HG03045 (cell line): ENCODE measurements at regions not wholly inside any gene's neighbourhood (a gene's known extent, or its start where the extent isn't known, plus 50 kb on each side); places are given as distances from the start of the nearest gene placed in this dataset.

Experiments
- ATAC-seq: cut with Tn5 transposase; IDR thresholded peaks from one replicate; pipeline ENCODE4 v1.9.1; 2021; ENCODE audit warnings: mild to moderate bottlenecking, moderate library complexity; ENCODE audit not compliant: unreplicated experiment

DNA sequence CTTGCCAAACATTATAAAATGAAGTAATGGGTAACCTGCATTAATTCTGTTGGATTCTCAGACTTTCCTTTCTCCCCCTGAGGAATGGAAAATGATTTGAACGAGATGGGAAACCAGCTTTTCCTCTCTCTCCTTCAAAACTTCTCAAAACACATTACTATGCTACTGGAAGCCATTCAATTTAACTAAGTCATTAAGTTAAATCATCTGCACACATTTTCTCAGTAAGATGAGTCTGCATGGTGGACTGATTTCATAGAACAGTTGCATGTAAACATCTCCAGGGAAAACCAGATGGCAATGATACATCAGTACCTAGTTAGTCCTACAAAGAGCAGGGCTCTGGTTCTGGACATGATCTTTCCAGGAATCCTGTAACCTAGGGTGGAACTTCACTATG lies 59.9 kb downstream of the BMP4 start:
- ATAC-seq = no peak

DNA sequence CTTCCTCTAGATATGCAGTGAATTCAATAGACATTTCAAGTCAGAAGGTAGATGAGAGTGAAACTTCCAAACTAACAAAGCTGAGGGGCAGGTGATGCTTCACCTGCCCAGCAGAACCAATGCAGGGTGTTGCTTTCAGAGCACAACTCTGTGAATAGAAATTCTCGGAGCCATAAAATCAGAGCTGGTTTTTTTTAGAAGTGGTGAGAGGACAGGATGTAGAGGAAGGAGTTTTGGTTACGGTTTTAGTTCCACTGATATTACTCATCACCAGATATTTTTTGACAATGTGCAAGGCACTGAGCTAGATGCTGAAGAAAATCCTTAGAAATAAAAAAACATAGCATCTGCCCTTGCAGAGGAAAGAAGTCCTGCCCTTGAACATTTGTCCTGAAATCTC lies 62.2 kb downstream of the BMP4 start:
- no peak for ATAC-seq

DNA sequence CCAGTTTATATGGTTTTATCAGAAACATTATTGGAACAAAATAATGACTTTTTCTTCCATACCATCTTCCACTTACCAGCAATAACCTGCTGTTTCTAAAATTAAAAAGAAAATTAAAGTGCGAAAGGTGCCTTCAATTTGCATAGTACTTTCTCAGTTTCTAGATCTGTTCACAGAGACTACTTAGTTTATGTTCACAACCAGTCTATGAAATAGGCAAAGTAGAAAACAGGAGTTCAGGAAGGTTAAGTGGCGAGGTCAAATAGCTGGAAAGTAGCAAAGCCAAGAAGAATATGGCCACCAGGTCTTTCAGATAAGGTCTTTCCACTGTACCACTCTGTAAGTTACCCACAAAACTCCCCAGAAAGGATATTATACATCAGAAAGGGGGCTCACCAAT lies 63.3 kb downstream of the BMP4 start:
- no peak for ATAC-seq

DNA sequence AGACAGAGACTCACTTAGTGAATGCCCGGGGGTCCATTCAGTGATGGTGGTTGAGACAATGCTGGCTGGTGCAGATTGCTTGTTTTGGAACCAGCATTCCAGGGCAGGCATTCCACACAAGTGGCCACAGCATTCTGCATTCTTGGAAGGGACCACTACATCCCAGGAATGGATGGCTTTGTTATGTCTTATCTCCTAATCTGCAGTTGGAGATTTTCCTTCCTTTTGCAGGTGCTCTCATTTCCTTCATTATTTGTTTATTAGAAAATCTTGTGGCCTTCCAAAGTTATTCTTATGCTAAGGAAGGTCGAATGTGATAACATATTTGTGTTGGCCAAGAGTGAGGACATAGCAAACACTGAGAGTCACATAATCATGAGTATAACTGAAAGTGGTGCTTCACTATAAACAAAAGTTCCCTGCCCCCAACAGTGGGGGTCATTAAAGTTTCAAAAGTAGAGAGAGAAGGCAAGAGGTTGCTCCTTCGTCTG lies 66.0 kb downstream of the BMP4 start:
- ATAC-seq = no peak

DNA sequence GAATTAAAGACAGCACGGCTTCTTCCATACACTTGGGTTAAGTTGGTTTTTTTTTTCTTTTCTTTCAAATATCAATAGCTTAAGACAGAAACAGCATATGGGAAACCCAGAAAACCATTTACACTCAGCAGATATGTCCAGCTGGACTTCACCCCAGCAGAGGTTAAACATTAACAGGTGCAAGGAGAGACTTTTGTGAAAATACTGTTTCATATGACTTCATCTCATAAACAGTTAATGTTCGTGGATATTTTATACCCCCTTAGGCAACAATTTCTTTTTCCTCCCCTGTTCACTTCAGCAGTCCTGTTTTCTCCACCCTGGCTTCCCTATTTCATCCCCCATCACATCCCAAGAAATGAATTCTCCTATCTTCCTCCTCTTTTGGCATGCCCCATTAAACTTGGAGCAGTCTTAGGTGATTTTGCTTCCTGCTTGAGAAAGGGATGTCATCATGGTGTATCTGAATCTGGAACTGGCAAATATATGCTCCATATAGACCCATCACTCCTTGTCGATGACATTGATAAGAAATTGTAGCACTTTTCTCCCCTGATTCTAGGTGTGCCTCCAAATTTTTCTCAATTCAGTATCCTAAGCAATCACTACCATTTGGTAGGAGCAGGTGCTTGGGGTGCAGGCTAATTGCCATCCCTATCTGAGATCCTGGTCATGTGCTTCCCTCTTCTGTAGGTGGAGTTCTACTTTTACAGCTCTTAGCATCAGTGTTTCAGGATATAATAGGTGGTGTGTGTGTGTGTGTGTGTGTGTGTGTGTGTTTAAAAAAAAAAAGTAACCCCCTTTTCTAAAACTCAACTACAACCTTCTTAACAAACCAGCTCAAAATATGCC lies 67.9 kb downstream of the BMP4 start:
- ATAC-seq = no peak

DNA sequence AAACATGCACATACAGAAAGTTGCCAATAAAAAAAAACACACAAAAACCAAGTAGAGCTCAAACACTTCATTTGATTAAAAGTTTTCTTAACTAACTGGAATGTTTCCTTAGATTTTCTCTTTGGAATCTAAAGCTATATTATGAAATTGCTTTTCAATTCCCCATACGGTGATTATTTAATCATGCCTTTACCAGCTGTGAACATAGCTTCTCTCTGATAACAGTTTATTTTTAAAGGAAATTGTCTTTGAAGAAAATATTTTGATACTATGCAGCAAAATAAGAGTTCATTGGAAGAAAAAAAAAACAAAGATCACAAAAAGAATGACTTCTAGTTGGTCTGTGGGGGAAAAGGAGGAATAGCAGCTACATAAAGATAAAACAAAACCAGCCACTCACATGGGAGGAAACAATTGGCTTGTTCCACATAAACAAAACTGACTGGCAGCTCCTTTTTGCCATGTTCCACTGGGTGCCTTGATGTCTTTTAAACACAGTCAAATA lies 71.4 kb downstream of the BMP4 start:
- ATAC-seq = no peak

DNA sequence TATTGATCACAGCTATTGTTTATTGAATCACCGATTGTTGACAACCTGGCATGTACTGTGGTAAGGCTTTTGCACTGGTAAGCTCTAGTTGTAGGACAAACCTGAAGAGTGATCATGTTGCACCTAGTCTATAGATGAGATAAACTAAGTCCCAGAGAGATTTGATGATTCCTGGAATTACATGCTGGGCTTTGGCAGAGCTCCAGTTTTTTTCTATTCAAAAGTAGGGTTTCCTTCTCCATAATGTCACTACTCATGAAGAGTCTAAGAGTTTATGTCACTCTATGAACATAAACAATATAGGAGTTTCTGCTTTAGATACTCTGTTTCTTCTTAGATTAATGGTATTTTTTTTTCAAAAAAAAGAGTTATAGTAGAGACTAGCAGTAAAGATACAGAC lies 72.0 kb downstream of the BMP4 start:
- ATAC-seq = no peak

DNA sequence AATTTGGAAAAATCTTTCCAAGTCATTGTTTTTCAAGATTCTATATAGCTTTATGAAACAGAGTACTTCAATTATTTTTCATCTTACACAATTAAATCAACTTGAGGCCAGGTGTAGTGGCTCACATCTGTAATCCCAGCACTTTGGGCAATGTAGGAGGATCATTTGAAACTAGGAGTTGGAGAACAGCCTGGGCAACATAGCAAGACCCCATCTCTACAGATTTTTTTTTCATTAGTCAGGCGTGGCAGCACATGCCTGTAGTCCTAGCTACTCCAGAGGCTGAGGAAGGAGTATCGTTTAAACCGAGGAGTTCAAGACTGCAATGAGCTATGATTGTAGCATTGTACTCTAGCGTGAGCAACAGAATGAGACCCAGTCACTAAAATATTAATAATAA lies 72.9 kb downstream of the BMP4 start:
- ATAC-seq = no peak

DNA sequence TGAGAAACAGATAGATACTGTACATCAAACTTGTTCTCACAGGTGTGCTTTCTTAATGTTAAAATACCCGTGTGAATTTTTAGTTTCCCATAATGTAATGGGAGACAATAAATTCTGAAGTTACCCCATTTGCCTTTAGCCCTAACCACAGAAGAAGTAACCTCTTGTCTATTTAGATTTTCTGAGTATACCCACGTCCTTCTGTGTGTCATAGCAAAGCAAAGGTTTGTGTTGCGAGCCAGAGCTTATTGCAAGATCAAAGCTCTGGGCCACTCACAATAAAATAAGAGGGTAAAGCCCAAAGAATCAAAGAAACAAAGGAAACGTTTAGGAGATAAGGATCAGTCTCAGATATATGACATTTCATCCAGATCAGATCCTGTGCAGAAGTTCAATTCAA lies 73.9 kb downstream of the BMP4 start:
- ATAC-seq = no peak

DNA sequence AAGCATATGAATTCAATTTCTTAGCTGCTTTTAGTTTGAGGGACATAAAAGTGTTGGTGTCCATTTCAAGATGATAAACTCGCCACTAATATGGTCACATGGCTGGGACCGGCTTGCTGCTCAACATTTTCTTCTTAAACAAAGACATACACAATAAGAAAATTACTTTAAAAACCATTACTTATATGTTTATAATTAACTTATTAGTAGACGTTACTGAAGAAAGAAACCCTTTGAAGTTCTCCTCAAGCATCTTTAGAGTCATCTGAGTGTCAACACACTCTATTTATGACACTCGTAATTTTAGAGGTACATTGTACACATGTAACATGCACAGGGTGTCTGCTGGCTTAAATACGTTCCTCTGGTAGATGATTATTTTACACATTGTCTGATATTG lies 74.7 kb downstream of the BMP4 start:
- no peak for ATAC-seq

DNA sequence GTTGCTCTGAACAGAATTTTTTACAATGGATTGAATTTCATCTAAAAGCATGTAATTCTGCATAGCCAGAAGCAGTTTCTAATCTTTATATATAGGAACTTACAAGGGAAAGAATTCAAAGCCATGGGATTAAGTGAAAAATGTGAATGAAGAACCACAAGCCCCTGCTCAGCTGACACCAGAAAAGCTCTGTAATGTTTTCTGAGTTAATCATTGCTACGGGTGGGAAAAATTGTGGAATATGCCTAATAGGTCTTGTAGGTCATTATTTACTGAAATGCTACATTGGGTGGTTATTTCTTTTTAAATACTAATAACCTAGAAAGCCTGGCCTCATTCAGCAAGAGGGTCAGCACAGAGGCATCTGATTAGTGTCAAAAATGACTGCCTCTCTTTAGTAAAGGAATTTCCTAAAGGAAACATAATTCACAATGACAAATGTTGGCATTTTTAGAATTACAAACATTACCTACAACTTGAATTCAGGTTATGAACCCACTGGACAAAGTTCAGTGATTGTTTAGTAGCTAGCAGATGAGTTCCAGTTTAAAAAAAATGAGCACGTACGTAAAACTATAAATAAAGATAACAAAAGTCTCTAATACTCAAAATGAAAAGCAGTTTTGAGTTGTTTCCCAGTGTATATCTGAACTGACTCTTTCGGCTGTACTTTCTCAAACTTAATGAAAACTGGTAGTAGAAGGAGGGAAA lies 75.3 kb downstream of the BMP4 start:
- no peak for ATAC-seq

DNA sequence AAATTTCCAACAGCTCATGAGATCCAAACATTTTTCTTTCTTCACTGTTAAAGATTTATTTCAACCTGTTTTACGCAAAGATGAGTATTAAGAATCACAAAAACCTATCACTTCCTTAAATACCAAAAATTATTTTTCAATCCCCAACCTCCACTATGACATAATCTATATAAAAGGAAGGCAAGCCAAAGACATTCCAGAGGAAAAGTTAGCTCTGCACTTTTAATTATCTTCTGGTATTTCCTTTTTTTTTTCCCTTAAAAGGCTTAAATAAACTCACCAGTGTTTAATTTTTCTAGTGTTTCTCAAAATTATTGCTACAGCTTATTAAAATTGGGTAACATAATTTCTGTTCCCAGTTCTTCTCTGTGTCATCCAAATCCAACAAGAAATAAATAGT lies 75.9 kb downstream of the BMP4 start:
- ATAC-seq = no peak

DNA sequence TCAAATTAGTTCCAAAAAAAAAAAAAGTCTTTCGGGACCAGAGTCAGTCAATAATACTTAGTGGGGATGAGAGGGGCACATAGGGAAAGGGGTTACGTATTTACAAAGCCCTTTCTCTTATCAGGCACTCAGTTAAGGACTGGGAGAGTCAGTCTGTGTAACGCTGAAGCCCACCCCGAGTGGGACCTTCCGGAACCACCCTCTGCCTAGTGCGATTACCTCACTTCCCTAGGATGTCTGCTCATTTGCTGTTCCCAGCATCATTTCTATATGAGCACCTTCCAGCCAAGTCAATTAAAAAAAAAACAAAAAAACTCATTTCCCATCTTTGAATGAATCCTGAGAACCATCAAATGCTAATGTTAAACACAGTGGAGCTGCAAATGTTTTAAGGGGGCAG lies 76.9 kb downstream of the BMP4 start:
- no peak for ATAC-seq

DNA sequence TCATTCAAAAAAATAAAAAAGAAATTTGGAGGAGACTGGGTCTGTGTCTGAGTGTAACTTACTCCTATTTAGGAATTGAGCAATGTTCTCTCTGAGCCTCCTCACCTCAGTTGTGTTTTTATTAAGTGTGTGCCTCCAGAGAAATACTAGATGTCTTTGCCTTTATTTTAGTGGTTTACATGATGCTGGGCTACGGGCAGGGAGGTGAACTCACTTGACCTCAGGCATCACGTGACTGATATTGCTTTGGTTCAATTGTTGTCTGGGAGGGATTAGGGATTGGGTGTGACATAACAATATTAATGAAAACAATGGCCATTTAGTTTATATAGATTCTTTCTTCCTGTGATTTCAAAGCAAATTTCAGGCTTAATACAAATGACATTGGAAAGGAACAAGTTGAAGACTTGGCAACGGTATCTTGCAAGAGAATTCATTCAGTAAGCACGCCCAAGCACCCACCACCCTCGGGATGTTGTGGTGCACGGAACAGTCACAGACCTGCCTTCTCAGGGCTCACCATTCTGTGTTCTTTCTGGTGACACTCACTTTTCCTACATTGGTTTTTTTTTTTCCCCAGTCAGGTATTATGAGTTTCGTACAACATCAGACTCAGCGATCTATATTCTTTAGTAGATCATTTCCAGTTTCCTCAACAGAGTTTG lies 77.5 kb downstream of the BMP4 start:
- ATAC-seq = no peak

DNA sequence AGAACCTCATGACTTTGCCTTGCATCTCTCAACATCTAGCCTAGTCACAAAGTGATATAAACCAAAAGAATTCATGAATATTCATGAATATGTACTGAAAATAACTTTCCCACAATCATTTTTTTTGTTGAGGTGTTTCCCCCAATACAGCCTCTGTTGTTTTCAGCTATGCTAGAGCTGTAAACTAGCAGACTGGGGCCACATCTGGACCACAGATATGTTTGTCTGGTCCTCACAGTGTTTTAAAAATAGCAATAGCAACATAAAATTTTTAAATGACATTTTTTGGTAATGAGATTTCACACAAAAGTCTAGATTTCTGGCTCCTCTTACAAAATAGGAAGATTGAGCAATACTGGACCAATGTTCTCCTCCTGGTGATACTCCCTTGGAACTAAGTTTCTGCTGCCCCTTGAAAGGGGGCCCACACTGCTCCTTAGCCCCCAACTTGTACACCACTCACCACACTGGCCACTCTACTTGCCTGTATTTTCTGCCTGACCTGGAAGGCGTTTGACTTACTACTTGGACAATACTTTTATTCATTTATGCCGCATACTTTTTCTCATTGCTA lies 81.2 kb downstream of the BMP4 start:
- no peak for ATAC-seq

DNA sequence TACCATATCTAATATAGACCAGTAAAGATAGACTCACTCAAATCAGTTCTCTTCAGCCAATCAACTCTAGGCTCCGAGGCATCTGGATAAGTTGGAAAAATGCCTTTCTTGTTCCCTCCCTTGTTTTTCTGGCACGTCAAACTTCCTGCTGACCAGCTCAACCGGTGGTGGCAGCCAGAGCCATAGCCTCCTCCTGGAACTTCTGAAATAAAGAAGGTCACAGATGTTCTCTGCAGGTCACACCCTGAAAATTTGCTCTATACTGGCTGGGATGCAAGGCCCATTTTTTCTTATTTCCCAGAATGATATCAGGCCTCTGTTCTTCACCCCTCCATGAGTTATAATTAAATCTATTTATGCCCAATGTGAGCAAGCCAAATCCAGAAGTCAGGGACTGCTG lies 81.9 kb downstream of the BMP4 start:
- ATAC-seq = no peak

DNA sequence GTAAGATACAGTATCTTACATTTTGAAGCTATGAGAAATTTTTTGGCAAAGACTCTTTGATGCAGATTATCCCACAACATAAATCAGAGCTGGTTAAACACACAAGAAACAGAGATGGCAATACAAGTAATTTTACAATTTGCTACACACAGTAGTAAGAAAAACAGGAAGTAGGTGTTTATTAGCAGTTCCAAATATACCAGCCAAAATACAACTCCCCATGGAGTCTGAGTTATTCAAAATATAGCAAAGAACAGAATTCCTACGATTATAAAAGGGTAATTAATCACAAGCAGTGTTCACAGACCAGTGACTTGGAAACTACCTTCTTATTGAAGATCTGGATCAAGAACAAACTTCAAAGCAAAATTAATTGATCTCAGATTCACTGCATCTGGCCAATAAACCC lies 83.9 kb downstream of the BMP4 start:
- ATAC-seq = no peak

DNA sequence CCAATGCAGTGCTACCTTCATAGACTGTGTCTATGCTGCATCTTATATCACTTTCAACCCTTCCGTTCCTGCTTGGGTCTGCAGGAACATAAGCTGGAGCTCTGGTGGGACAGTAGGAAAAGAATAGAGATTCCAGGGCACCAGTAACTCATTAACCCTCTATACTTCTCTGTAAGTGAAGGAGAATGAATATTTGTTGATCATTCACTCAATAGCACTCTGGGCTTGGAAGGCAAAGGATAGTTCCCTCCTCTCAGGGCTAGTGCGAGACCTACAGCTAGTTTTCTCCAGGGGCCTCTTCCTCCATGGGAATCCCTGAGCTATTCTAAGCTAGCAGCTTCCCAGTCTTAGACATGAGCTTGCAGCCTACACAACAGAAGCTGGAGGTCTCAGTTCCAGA lies 84.7 kb downstream of the BMP4 start:
- no peak for ATAC-seq

DNA sequence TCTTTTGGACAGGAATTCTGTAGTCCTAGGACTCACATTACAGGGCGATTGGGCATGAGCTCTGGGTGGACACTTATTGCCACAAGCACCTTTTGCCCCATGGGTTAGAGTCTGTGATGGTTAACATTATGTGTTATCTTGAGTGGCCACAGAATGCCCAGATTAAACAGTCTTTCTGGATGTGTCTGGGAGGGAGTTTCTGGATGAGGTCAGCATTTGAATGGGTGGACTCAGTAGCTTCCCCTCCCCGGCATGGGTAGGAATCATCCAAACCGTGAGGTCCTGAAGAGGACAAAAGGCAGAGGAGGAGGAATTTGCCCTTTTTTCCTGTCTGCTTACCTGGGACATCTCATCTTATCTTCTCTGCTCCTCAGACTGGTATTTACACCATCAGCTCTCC lies 85.6 kb downstream of the BMP4 start:
- no peak for ATAC-seq

DNA sequence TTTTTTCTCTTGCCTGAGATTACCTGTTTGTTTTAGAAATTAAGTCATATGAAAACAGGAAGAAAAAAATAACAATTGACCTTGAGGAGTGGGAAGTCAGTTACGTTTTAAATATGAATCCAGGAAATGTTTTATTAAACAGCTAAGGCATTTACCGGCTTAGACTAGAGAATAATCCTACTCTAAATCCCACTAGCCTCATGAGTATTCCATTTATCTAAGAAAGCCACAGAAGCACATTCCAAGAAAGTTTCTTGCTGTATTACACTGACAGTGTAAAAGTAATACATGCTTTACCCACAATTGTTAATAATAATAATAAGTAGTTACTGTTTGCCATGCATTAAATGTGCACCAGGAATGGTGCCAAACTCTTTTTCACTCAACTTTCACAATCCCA lies 90.9 kb downstream of the BMP4 start:
- ATAC-seq = no peak

DNA sequence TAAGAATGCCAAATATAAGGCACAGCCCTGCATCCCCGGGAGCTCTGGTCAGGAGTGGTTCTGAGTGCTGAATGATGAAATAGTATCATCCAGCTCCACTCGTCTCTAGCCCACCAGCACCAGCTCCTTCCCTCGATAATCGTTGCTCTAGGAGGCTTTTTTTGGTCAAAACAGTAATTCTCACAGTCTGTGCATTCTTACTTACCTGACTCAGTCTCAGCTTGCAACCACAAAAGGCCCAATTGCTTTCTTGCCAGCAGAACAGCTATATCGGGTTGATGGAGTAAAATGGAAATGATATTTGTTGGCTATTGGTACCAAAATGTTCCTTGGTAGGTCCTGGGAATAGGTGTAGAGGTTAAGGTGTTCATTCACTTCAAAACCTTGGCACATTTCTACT lies 94.8 kb downstream of the BMP4 start:
- no peak for ATAC-seq
